PC-3 (cell line): ENCODE measurements at regions not wholly inside any gene's neighbourhood (a gene's known extent, or its start where the extent isn't known, plus 50 kb on each side); places are given as distances from the start of the nearest gene placed in this dataset.

Experiments used
- ATAC-seq: fragments of 200-7000 bp; cut with Tn5 transposase; 2 replicates; pipeline ENCODE4 v1.9.1; 2020; ENCODE audit warnings: mild to moderate bottlenecking, moderate library complexity
- BruUV-seq: library from RNA; stranded (reverse); fragments of 400-500 nt; replicated peaks from 2 replicates; lab custom pipeline; 2021; lab: Mats Ljungman, UMichigan
- CTCF ChIA-PET: fragments of 300-600 bp; sonication (Branson Sonifier 250); formaldehyde crosslinking; loops from one replicate; lab custom pipeline; 2022; ENCODE audit warnings: antibody characterized with exemption; lab: Charles Lee
- POLR2A ChIA-PET: fragments of 300-600 bp; sonication (Branson Sonifier 250); formaldehyde crosslinking; loops from one replicate; lab custom pipeline; 2022; ENCODE audit warnings: antibody characterized with exemption; ENCODE audit not compliant: unreplicated experiment; lab: Charles Lee
- DNase-seq: peaks from one replicate; pipeline ENCODE4 v3.0.0-alpha.2; 2015
- H2AFZ ChIP-seq: fragments of 300-600 bp; sonication (generic); 2 replicates; pipeline ENCODE4 v1.6.0; 2016; ENCODE audit warnings: antibody characterized with exemption, low read length
- H3F3A ChIP-seq: fragments of 300-600 bp; sonication (generic); one replicate; pipeline ENCODE4 v1.6.0; 2017; ENCODE audit warnings: antibody characterized with exemption, low read length, control low read depth, mild to moderate bottlenecking; ENCODE audit not compliant: unreplicated experiment
- H3K27ac ChIP-seq: fragments of 300-600 bp; sonication (generic); 2 replicates; pipeline ENCODE4 v1.5.1; 2016; ENCODE audit warnings: mild to moderate bottlenecking, low read length
- H3K27me3 ChIP-seq: fragments of 300-600 bp; sonication (generic); 2 replicates; pipeline ENCODE4 v1.6.1; 2016; ENCODE audit warnings: low read length, mixed read lengths
- H3K36me3 ChIP-seq: fragments of 300-600 bp; sonication (generic); 2 replicates; pipeline ENCODE4 v1.6.1; 2016; ENCODE audit warnings: low read depth, mixed run types, low read length, mixed read lengths
- H3K4me1 ChIP-seq: fragments of 300-600 bp; sonication (generic); 2 replicates; pipeline ENCODE4 v1.5.1; 2016; ENCODE audit warnings: low read length; ENCODE audit not compliant: insufficient read depth
- H3K4me2 ChIP-seq: fragments of 300-600 bp; sonication (generic); 2 replicates; pipeline ENCODE4 v1.6.0; 2016; ENCODE audit warnings: low read length
- H3K4me3 ChIP-seq: fragments of 300-600 bp; sonication (generic); 2 replicates; pipeline ENCODE4 v1.5.1; 2016; ENCODE audit warnings: mild to moderate bottlenecking, low read length, mixed read lengths
- H3K79me2 ChIP-seq: fragments of 300-600 bp; sonication (generic); 2 replicates; pipeline ENCODE4 v1.6.1; 2017; ENCODE audit warnings: low read length, mixed read lengths
- H3K9ac ChIP-seq: fragments of 300-600 bp; sonication (generic); 2 replicates; pipeline ENCODE4 v1.6.0; 2016; ENCODE audit warnings: mild to moderate bottlenecking, low read length
- H3K9me2 ChIP-seq: fragments of 300-600 bp; sonication (generic); replicated peaks from 2 replicates; pipeline ENCODE4 v1.6.1; 2016; ENCODE audit warnings: mixed run types, low read length, mixed read lengths
- H3K9me3 ChIP-seq: fragments of 300-600 bp; sonication (generic); 2 replicates; pipeline ENCODE4 v1.6.1; 2016; ENCODE audit warnings: low read length, mixed read lengths
- H4K20me1 ChIP-seq: fragments of 300-600 bp; sonication (generic); 2 replicates; pipeline ENCODE4 v1.6.1; 2016; ENCODE audit warnings: low read length, mixed read lengths
- CTCF ChIP-seq: fragments of 300-600 bp; sonication (generic); conservative IDR thresholded peaks from 2 replicates; pipeline ENCODE4 v1.5.1; 2017; ENCODE audit warnings: antibody characterized with exemption, low read depth, mild to moderate bottlenecking, low read length
- EZH2 ChIP-seq: fragments of 300-600 bp; sonication (generic); IDR thresholded peaks from one replicate; pipeline ENCODE4 v1.6.1; 2017; ENCODE audit warnings: antibody characterized with exemption, mild to moderate bottlenecking, low read length; ENCODE audit not compliant: unreplicated experiment
- EZH2phosphoT487 ChIP-seq: fragments of 300-600 bp; sonication (generic); IDR thresholded peaks from 2 replicates; pipeline ENCODE4 v1.6.1; 2018; ENCODE audit warnings: mild to moderate bottlenecking, antibody characterized with exemption, low read length, borderline replicate concordance
- intact Hi-C: fragments of 100-400 bp; cut with micrococcal nuclease; formaldehyde crosslinking; loops from 2 replicates; pipeline ENCODE4 v1.9.0; 2023

- Histone ChIP-seq H3K79me2 (no peaks in the 10 kb centered on the region), H3K27me3 (no peaks in the 10 kb centered on the region), H3K36me3 (no peaks in the 10 kb centered on the region), H3K27ac (no peak overlapping the region), H4K20me1 (no peaks in the 10 kb centered on the region), H3K9me3 (no peaks in the 10 kb centered on the region), H3K4me1 (no peaks in the 10 kb centered on the region), H3F3A (no peaks in the 10 kb centered on the region), H3K4me3 (no peak overlapping the region), H2AFZ (no peak overlapping the region), H3K4me2 (no peak overlapping the region), H3K9me2 (no peaks in the 10 kb centered on the region; the same call in 1 of the 2 replicates), H3K9ac (no peak overlapping the region)
- CTCF ChIA-PET = no interaction called here
- TF ChIP-seq EZH2 (no peak), EZH2phosphoT487 (no peak), CTCF (no peak)
- intact Hi-C loops = no loop called here
- BruUV-seq = no TSS peak
- ATAC-seq (no peak), DNase-seq (no peak)
- POLR2A ChIA-PET = no interaction called here
Measured at GRCh38 chr5:86371061-86371460, 246.7 kb upstream of the COX7C start.

DNA sequence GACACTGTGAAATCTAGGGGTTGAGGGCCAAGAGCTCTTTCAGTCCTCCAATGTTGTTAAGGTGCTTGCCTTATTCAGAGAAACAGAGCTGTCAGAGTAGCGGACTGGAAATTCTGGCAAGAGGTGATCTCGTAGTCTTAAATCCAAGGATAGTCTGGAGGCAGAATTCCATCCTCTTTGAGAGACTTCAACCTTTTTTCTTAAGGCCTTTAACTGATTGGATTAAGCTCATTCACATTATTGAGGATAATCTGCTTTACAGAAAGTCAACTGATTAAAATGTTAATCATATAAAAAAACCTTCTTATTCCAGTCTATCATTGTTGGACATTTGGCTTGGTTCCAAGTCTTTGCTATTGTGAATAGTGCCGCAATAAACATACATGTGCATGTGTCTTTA lies 243.1 kb upstream of the COX7C start:
- Histone ChIP-seq H3K27ac (no peak overlapping the region), H3K9ac (no peak overlapping the region), H3F3A (no peaks in the 10 kb centered on the region), H3K4me3 (no peak overlapping the region), H3K9me2 (no peaks in the 10 kb centered on the region; the same call in 1 of the 2 replicates), H2AFZ (no peak overlapping the region), H3K9me3 (no peaks in the 10 kb centered on the region), H3K4me2 (no peak overlapping the region), H3K27me3 (no peaks in the 10 kb centered on the region), H3K4me1 (no peaks in the 10 kb centered on the region), H4K20me1 (no peaks in the 10 kb centered on the region), H3K79me2 (no peaks in the 10 kb centered on the region), H3K36me3 (no peaks in the 10 kb centered on the region)
- DNase-seq (no peak), ATAC-seq (no peak)
- no TSS peak for BruUV-seq
- TF ChIP-seq CTCF = no peak
- no peak for TF ChIP-seq EZH2phosphoT487
- no peak for TF ChIP-seq EZH2
- intact Hi-C loops = no loop called here
- ChIA-PET CTCF (no interaction called here), POLR2A (no interaction called here)

DNA sequence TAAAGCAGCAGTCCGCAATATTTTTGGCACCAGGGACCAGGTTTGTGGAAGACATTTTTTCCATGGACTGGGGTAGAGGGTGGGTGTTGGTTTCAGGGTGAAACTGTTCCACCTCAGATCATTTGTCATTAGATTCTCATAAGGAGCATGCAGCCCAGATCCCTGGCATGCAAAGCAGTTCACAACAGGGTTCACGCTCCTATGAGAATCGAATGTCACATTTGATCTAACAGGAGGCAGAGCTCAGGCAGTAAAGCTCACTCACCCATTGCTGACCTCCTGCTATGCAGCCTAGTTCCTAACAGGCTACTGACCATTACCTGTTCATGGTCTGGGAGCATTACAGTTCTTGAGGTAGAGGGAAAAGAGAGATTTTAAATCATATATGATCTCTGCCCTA lies 241.5 kb upstream of the COX7C start:
- intact Hi-C loops = no loop called here
- H3K4me1 ChIP-seq = no peaks in the 10 kb centered on the region
- no peaks in the 10 kb centered on the region for H3F3A ChIP-seq
- no peak overlapping the region for H3K4me3 ChIP-seq
- POLR2A ChIA-PET = no interaction called here
- no peaks in the 10 kb centered on the region; the same call in 1 of the 2 replicates for H3K9me2 ChIP-seq
- no TSS peak for BruUV-seq
- no peak overlapping the region for H3K9ac ChIP-seq
- TF ChIP-seq CTCF = no peak
- no peak for TF ChIP-seq EZH2phosphoT487
- no peaks in the 10 kb centered on the region for H3K9me3 ChIP-seq
- H3K79me2 ChIP-seq = no peaks in the 10 kb centered on the region
- H3K4me2 ChIP-seq = no peak overlapping the region
- DNase-seq (no peak), ATAC-seq (no peak)
- CTCF ChIA-PET = no interaction called here
- H3K36me3 ChIP-seq = no peaks in the 10 kb centered on the region
- H2AFZ ChIP-seq = no peak overlapping the region
- H4K20me1 ChIP-seq = no peaks in the 10 kb centered on the region
- H3K27ac ChIP-seq = no peak overlapping the region
- H3K27me3 ChIP-seq = no peaks in the 10 kb centered on the region
